H9 (cell line): ENCODE measurements at regions not wholly inside any gene's neighbourhood (a gene's known extent, or its start where the extent isn't known, plus 50 kb on each side); places are given as distances from the start of the nearest gene placed in this dataset.

Experiments used
- DNase-seq: peaks from one replicate; pipeline ENCODE4 v3.0.0-alpha.2; 2017
- H2AFZ ChIP-seq: one replicate; pipeline ENCODE4 v1.6.1; 2013; ENCODE audit warnings: mild to moderate bottlenecking, low read length, control low read depth, moderate library complexity
- H2AK5ac ChIP-seq: 2 replicates; pipeline ENCODE4 v1.6.1; 2013; ENCODE audit warnings: low read length, control low read depth, mixed read lengths; ENCODE audit not compliant: insufficient read length
- H2BK120ac ChIP-seq: one replicate; pipeline ENCODE4 v1.6.1; 2013; ENCODE audit warnings: low read depth, mild to moderate bottlenecking, low read length, control low read depth, inconsistent platforms; ENCODE audit not compliant: poor library complexity, severe bottlenecking
- H2BK12ac ChIP-seq: 2 replicates; pipeline ENCODE4 v1.6.1; 2013; ENCODE audit warnings: low read length, control low read depth, mixed read lengths, low read depth; ENCODE audit not compliant: insufficient read length
- H2BK15ac ChIP-seq: 2 replicates; pipeline ENCODE4 v1.6.1; 2013; ENCODE audit warnings: low read depth, low read length, control low read depth
- H2BK20ac ChIP-seq: one replicate; pipeline ENCODE4 v1.6.1; 2013; ENCODE audit warnings: low read depth, mild to moderate bottlenecking, low read length, control low read depth, inconsistent platforms; ENCODE audit not compliant: poor library complexity, severe bottlenecking
- H2BK5ac ChIP-seq: 2 replicates; pipeline ENCODE4 v1.6.1; 2013; ENCODE audit warnings: low read length, control low read depth, mixed read lengths; ENCODE audit not compliant: insufficient read length
- H3K14ac ChIP-seq: 2 replicates; pipeline ENCODE4 v1.6.1; 2013; ENCODE audit warnings: low read length, control low read depth; ENCODE audit not compliant: insufficient read depth
- H3K18ac ChIP-seq: 2 replicates; pipeline ENCODE4 v1.6.1; 2013; ENCODE audit warnings: low read depth, mild to moderate bottlenecking, mixed read lengths, low read length, control low read depth; ENCODE audit not compliant: insufficient read length
- H3K23ac ChIP-seq: 2 replicates; pipeline ENCODE4 v1.6.1; 2013; ENCODE audit warnings: low read length, control low read depth, mixed read lengths, low read depth; ENCODE audit not compliant: insufficient read length
- H3K23me2 ChIP-seq: 2 replicates; pipeline ENCODE4 v1.6.1; 2013; ENCODE audit warnings: low read depth, mild to moderate bottlenecking, mixed read lengths, low read length, control low read depth; ENCODE audit not compliant: insufficient read length, poor library complexity, severe bottlenecking
- H3K27ac ChIP-seq: 2 replicates; pipeline ENCODE4 v1.5.1; 2013; ENCODE audit warnings: low read length, control low read depth, mixed read lengths, low read depth; ENCODE audit not compliant: insufficient read length
- H3K27me3 ChIP-seq: 2 replicates; pipeline ENCODE4 v1.6.1; 2013; ENCODE audit warnings: low read length, control low read depth, inconsistent platforms; ENCODE audit not compliant: insufficient read depth
- H3K4ac ChIP-seq: 2 replicates; pipeline ENCODE4 v1.6.1; 2013; ENCODE audit warnings: low read depth, mild to moderate bottlenecking, control low read depth, inconsistent platforms, low read length, moderate library complexity
- H3K4me1 ChIP-seq: 2 replicates; pipeline ENCODE4 v1.6.1; 2013; ENCODE audit warnings: low read length, control low read depth, inconsistent platforms; ENCODE audit not compliant: insufficient read depth
- H3K4me2 ChIP-seq: 2 replicates; pipeline ENCODE4 v1.6.1; 2013; ENCODE audit warnings: low read length, control low read depth, mixed read lengths; ENCODE audit not compliant: insufficient read length, insufficient read depth
- H3K56ac ChIP-seq: 2 replicates; pipeline ENCODE4 v1.6.1; 2013; ENCODE audit warnings: low read depth, mild to moderate bottlenecking, mixed read lengths, low read length, control low read depth; ENCODE audit not compliant: insufficient read length
- H3K79me1 ChIP-seq: 2 replicates; pipeline ENCODE4 v1.6.1; 2013; ENCODE audit warnings: low read depth, mild to moderate bottlenecking, moderate library complexity, low read length, control low read depth, inconsistent platforms; ENCODE audit not compliant: insufficient read depth, poor library complexity, severe bottlenecking
- H3K79me2 ChIP-seq: 2 replicates; pipeline ENCODE4 v1.6.1; 2013; ENCODE audit warnings: low read length, control low read depth, inconsistent platforms; ENCODE audit not compliant: insufficient read depth
- H3K9ac ChIP-seq: 2 replicates; pipeline ENCODE4 v1.6.1; 2013; ENCODE audit warnings: low read length, control low read depth, mixed read lengths; ENCODE audit not compliant: insufficient read length; ENCODE audit errors: extremely low read depth
- H3K9me3 ChIP-seq: one replicate; pipeline ENCODE4 v1.6.1; 2013; ENCODE audit warnings: low read depth, low read length, inconsistent platforms; ENCODE audit not compliant: control insufficient read depth
- H3T11ph ChIP-seq: one replicate; pipeline ENCODE4 v1.6.1; 2013; ENCODE audit warnings: mild to moderate bottlenecking, low read length, control low read depth, inconsistent platforms
- H4K20me1 ChIP-seq: one replicate; pipeline ENCODE4 v1.6.1; 2013; ENCODE audit not compliant: control insufficient read depth, insufficient read length, insufficient read depth
- H4K5ac ChIP-seq: 2 replicates; pipeline ENCODE4 v1.6.1; 2013; ENCODE audit warnings: low read depth, mild to moderate bottlenecking, mixed read lengths, low read length, control low read depth; ENCODE audit not compliant: insufficient read length
- H4K8ac ChIP-seq: replicated peaks from 2 replicates; pipeline ENCODE4 v1.6.1; 2013; ENCODE audit warnings: low read length, control low read depth, mixed read lengths, low read depth; ENCODE audit not compliant: insufficient read length
- H4K91ac ChIP-seq: 2 replicates; pipeline ENCODE4 v1.6.1; 2013; ENCODE audit warnings: low read depth, mild to moderate bottlenecking, moderate library complexity, mixed read lengths, low read length, control low read depth; ENCODE audit not compliant: insufficient read length
- H3K27ac Mint-ChIP-seq, 3 experiments: 2 replicates in 2 of 3; 3 replicates in 1 of 3; pipeline ENCODE4 v1.8.0; 2020 to 2021; ENCODE audit warnings: mixed read lengths in 3 of 3, mild to moderate bottlenecking in 1 of 3, moderate library complexity in 1 of 3
- H3K27me3 Mint-ChIP-seq: 2 replicates; pipeline ENCODE4 v1.8.0; 2021; ENCODE audit warnings: low read depth, mild to moderate bottlenecking, moderate library complexity, mixed read lengths
- H3K36me3 Mint-ChIP-seq, 3 experiments: 2 replicates in 2 of 3; 3 replicates in 1 of 3; pipeline ENCODE4 v1.8.0; 2020 to 2021; ENCODE audit warnings: low read depth in 3 of 3, mixed read lengths in 3 of 3; ENCODE audit not compliant: insufficient read depth in 1 of 3
- H3K4me1 Mint-ChIP-seq, 2 experiments: 2 replicates each; pipeline ENCODE4 v1.8.0; 2020; ENCODE audit warnings: mixed read lengths in 2 of 2
- H3K4me3 Mint-ChIP-seq, 2 experiments: 2 replicates in 1 of 2; 3 replicates in 1 of 2; pipeline ENCODE4 v1.8.0; 2020 to 2021; ENCODE audit warnings: mild to moderate bottlenecking in 2 of 2, mixed read lengths in 2 of 2, moderate library complexity in 1 of 2
- H3K9me3 Mint-ChIP-seq, 2 experiments: 2 replicates in 1 of 2; 3 replicates in 1 of 2; pipeline ENCODE4 v1.8.0; 2020; ENCODE audit warnings: mild to moderate bottlenecking in 2 of 2, mixed read lengths in 2 of 2, moderate library complexity in 1 of 2
- WGBS: extraction: QIAGEN DNeasy Blood & Tissue Kit; methylation state at CpG from one replicate; pipeline ENCODE4 v1.1.7; 2013; ENCODE audit warnings: missing lambda C conversion rate, low lambda C conversion rate, mixed read lengths; ENCODE audit not compliant: insufficient read length; ENCODE audit errors: extremely low coverage; 5-methylcytosine and 5-hydroxymethylcytosine counted together
- TF ChIP-seq, protein P1 (sequence below): fragments of 200-600 bp; sonication (generic); conservative IDR thresholded peaks from 3 replicates; pipeline ENCODE4 v1.8.0; 2021; ENCODE audit warnings: antibody characterized with exemption, mild to moderate bottlenecking

DNA sequence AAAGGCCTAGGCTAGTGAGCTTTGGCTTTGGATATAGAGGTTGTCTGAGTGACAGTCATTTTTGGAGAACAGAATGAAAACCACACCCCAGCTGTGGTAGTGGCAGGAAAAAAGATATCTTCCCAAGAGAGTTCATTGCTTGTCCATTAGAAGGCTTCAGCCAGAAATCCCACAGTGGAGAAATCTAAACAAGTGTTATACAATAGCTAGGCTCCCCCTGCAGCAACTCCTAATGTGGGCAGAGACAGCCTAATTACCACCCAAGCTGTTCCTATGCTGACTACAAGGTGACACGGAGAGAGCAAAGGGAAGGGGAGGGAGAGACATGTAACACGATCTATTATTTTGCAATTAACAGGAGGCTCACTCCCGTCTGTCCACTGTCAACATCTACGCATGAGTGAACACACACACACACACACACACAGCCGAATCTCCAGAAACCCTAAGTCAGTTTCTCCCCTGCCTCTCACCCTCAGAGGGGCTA lies 147.5 kb upstream of the TCF21 start:
- no CpG with 5 or more reads among the region's 5 CpGs for WGBS
- Histone ChIP-seq H3K9me3 (no peaks in the 10 kb centered on the region), H3K4me1 (no peaks in the 10 kb centered on the region; the same call in 1 of the 2 replicates), H2BK120ac (no peak overlapping the region), H3K79me2 (no peaks in the 10 kb centered on the region), H4K20me1 (no peaks in the 10 kb centered on the region), H3K4me2 (no peak overlapping the region), H3K56ac (no peak overlapping the region), H3K23me2 (no peaks in the 10 kb centered on the region), H2AFZ (no peak overlapping the region), H3K27ac (no peak overlapping the region), H3K4ac (no peak overlapping the region), H2BK12ac (no peak overlapping the region), H4K5ac (no peak overlapping the region), H3K23ac (no peak overlapping the region), H2BK15ac (no peak overlapping the region), H3K9ac (no peak overlapping the region), H3K79me1 (no peaks in the 10 kb centered on the region), H3T11ph (no peak overlapping the region), H2BK20ac (no peak overlapping the region), H4K91ac (no peak overlapping the region), H3K14ac (no peak overlapping the region; the same call in 1 of the 2 replicates), H2BK5ac (no peak overlapping the region), H3K27me3 (no peaks in the 10 kb centered on the region), H3K18ac (no peak overlapping the region), H4K8ac (no peak overlapping the region), H2AK5ac (no peak overlapping the region)
- no peaks in the 10 kb centered on the region for H3K9me3 Mint-ChIP-seq
- H3K27me3 Mint-ChIP-seq = no peaks in the 10 kb centered on the region
- DNase-seq = no peak
- H3K36me3 Mint-ChIP-seq = peaks cover 0 to 1% (median 0%) of the 10 kb centered on the region in 3 experiments; a peak in 1 of 7 replicates
- peak overlapping the region in 1 of 2 experiments; percentile 26; a peak in 1 of 5 replicates for H3K4me3 Mint-ChIP-seq
- peaks cover 16% of the 10 kb centered on the region in 2 experiments for H3K4me1 Mint-ChIP-seq
- TF ChIP-seq, protein P1, sequence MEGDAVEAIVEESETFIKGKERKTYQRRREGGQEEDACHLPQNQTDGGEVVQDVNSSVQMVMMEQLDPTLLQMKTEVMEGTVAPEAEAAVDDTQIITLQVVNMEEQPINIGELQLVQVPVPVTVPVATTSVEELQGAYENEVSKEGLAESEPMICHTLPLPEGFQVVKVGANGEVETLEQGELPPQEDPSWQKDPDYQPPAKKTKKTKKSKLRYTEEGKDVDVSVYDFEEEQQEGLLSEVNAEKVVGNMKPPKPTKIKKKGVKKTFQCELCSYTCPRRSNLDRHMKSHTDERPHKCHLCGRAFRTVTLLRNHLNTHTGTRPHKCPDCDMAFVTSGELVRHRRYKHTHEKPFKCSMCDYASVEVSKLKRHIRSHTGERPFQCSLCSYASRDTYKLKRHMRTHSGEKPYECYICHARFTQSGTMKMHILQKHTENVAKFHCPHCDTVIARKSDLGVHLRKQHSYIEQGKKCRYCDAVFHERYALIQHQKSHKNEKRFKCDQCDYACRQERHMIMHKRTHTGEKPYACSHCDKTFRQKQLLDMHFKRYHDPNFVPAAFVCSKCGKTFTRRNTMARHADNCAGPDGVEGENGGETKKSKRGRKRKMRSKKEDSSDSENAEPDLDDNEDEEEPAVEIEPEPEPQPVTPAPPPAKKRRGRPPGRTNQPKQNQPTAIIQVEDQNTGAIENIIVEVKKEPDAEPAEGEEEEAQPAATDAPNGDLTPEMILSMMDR = no peak
- peak overlapping the region in 1 of 3 experiments; percentile 16; a peak in 2 of 7 replicates for H3K27ac Mint-ChIP-seq
